GM19023 (cell line): ENCODE measurements at regions not wholly inside any gene's neighbourhood (a gene's known extent, or its start where the extent isn't known, plus 50 kb on each side); places are given as distances from the start of the nearest gene placed in this dataset.

ENCODE experiments used
- ATAC-seq: cut with Tn5 transposase; IDR thresholded peaks from one replicate; pipeline ENCODE4 v1.9.1; 2021; ENCODE audit warnings: mild to moderate bottlenecking, moderate library complexity; ENCODE audit not compliant: unreplicated experiment

DNA sequence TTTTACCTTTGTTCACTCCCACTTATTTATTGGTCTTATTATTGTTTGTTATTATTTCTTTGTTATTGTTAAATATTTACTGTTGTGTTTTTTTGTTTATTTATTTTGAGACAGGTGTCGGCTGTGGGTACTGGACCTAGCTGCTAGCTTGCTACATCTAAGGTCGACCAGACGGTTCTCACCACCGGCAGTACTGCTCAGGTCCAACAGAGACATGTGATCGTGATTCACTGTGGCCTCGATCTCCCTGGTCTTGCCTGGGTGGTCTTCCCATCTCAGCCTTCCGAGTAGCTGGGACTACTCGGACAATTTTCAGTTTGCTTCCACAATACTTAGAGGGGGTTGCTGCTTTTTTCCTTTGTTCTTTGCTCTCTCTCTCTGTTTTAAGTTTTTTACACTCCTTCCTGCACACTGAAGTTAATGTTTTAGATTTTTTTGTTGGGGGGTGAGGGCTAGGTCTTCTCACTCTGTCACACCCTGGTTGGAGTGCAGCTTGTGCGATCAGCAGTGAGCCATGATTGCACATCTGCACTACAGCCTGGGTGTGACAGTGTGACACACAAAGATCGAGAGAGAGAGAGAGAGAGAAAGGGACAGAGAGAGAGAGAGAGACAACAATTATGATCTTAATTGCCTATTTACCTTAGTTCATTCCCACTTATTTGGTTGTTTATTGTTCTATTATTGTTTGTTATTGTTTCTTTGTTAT lies 1432.4 kb downstream of the UQCRFS1 start:
- ATAC-seq, result no peak

DNA sequence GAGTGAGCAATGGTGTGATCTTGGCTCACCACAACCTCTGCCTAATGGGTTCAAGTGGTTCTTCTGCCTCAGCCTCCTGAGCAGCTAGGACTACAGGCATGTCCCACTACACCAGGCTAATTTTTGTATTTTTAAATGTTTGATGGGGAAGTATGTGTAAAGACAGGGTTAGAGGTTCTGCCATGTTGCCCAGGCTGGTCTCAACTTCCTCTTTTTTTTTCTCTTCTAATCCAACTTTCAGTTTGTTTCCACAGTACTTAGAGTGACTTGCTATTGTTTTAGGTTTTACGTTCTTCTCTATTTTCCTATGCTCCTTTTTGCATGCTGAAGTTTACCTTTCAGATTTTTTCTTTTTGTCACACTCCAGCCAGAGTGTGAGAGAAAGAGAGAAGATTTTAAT lies 1433.0 kb downstream of the UQCRFS1 start:
- ATAC-seq, result no peak

DNA sequence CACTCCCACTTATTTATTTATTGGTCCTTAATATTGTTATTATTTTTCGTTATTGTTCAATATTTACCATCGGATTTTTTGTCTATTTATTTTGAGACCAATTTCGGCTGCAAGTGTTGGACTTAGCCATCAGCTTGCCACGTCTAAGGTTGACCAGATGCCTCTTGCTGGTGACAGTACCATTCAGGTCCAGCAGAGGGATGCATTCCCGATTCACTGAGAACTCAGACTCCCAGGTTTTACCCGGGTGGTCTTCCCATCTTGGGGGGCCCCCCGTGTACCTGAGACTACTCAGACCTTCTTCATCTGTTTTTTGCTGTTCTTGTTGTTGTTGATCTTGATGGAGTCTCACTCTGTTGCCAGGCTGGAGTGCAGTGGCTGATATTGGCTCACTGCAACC lies 1435.2 kb downstream of the UQCRFS1 start:
- no peak for ATAC-seq

DNA sequence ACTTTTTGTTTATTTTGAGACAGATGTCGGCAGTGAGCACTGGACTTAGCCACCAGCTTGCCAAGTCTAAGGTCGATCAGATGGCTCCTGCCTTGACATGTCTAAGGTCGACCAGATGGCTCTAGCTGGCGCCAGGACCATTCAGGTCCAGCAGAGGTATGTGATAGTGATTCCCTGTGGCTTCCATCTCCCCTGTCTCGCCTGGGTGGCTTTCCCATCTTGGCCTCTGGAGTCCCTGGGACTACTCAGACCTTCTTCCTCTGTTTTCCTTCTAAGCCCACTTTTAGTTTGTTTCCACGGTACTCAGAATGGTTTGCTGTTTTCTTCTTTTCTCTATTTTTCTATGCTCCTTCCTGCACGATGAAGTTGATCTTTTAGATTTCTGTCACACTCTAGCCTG lies 1435.7 kb downstream of the UQCRFS1 start:
- ATAC-seq, result no peak

DNA sequence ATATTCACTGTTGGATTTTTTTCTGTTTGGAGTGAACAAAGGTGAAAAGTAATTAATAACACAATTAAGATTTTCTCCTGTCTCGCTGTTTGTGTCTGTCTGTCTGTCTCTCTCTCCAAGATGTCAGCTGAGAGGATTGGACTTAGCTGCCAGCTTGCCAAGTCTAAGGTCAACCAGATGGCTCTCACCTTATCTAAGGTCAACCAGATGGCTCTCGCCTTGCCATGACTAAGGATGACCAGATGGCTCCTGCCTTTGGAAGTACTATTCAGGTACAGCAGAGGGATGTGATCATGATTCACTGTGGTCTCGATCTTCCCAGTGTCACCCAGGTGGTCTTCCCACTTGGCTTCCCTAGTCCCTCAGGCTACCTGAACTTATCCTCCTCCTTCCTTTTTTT lies 1436.4 kb downstream of the UQCRFS1 start:
- ATAC-seq, result no peak

DNA sequence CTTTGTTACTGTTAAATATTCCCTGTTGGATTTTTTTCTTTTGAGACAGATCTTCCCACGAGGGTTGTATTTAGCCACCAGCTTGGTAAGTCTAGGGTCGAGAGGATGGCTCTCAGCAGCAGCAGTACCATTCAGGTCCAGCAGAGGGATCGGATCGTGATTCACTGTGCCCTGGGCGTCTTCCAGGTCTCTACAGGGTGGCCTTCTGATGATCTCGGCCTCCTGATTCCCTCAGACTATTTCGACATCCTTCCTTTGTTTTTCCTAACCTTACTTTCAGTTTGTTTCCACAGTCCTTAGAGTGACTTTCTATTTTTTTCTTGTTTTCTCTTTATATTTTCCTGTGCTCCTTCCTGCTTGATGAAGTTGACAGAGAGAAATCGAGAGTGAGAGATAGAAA lies 1436.9 kb downstream of the UQCRFS1 start:
- ATAC-seq, result no peak

DNA sequence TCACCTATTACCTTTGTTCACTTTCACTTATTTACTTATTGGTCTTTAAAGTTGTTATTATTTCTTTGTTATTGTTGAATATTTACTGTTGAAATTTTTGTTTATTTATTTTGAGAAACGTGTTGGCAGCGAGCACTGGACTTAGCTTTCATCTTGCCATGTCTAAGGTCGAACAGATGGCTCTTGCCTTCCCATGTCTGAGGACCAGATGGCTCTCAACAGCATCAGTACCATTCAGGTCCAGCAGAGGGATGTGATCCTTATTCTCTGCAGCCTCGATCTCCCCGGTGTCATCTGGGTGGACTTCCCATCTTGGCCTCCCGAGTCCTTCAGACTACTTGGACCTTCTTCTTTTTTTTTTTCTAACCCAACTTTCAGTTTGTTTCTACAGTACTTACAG lies 1437.6 kb downstream of the UQCRFS1 start:
- no peak for ATAC-seq

DNA sequence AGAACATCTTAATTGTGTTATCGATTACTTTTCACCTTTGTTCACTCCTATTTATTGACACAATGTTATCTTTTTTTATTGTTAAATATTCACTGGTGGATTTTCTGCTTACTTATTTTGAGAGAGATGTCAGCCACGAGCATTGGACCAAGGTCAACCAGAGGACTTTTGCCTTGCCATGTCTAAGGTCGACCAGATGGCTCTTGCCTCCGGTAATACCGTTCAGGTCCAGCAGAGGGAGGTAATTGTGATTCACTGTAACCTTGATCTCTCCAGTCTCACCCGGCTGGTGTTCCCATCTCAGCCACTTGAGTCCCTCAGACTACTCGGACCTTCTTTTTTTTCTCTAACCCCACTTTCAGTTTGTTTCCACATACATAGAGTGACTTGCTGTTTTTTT lies 1438.1 kb downstream of the UQCRFS1 start:
- no peak for ATAC-seq

DNA sequence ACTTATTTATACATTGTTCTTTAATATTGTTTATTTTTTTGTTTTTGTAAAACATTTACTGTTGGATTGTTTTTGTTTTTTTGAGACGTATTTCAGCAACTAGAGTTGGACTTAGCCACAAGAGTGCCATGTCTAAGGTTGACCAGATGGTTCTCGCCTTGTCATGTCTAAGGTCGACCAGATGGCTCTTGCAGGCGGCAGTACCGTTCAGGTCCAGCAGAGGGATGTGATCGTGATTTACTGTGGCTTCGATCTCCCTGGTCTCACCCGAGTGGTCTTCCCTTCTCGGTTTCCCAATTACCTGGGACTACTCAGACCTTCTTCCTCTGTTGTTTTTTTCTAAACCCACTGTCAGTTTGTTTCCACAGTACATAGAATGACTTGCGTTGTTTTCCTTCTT lies 1438.6 kb downstream of the UQCRFS1 start:
- no peak for ATAC-seq

DNA sequence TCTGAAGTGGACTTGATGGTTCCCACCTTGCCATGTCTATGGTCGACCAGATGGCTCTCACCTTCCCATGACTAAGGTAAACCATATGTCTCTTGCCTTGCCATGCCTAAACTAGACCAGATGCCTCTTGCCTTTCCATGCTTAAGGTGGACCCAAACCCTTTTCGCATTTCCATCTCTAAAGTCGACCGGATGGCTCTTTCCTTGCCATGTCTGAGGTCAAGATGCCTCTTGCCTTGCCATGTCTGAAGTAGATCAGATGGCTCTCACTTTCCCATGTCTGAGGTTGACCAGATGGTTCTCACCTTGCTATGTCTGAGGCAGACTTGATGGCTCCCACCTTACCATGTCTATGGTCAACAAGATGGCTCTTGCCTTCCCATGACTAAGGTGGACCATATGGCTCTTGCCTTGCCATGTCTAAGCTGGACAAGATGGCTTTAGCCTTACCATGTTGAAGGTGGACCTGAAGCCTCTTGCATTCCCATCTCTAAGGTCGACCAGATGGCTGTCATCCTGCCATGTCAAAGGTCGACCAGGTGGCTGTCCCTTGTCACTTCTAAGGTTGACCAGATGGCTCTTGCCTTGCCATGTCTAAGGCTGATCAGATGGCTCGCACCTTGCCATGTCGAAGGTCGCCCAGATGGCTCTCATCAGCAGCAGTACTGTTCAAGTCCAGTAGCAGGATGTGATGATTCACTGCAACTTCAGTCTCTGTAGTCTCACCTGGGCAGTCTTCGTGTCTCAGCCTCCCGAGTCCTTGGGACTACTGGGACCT lies 1439.4 kb downstream of the UQCRFS1 start:
- ATAC-seq, result no peak

DNA sequence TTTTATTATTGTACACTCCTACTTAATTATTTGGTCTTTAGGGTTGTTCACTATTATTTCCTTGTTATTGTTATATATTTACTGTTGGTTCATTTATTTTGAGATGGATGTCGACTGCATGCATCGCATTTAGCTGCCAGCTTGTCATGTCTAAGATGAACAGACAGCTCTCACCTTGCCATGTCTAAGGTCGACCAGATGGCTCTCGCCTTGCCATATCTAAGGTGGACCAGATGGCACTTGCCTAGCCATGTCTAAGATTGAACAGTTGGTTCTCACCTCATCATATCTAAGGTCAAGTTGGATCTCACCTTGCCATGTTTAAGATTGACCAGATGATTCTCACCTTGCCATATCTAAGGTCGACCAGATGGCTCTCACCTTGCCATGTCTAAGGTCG lies 1440.9 kb downstream of the UQCRFS1 start:
- no peak for ATAC-seq

DNA sequence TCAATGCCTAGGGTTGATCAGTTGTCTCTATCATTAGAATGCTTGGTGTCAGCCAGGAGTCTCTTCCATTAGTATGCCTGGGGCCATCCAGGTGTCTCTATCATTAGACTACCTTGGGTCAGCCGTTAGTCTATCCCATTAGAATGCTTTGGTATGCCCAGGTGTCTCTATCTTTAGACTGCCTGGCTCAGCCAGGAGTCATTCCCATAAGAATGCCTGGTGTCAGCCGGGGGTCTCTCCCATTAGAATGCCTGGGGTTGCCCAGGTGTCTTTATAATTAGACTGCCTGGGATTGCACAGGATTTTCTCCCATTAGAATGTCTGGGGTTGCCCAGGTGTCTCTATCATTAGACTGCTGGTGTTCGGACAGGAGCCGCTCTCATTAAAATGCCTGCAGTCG lies 1442.9 kb downstream of the UQCRFS1 start:
- ATAC-seq, result no peak

DNA sequence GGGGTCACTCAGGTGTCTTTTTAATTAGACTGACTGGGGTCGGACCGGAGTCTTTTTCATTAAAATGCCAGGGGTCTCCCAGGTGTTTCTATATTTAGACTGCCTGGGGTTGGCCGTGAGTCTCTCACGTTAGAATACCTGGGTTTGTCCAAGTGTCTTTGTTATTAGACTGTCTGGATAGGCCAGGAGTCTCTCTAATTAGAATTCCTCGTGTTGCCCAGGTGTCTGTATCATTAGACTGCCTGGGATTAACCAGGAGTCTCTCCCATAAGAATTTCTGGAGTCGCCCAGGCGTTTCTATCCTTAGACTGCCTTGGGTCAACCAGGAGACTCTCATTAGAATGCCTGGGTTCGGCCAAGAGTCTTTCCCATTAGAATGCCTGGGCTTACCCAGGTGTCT lies 1445.7 kb downstream of the UQCRFS1 start:
- ATAC-seq, result no peak

DNA sequence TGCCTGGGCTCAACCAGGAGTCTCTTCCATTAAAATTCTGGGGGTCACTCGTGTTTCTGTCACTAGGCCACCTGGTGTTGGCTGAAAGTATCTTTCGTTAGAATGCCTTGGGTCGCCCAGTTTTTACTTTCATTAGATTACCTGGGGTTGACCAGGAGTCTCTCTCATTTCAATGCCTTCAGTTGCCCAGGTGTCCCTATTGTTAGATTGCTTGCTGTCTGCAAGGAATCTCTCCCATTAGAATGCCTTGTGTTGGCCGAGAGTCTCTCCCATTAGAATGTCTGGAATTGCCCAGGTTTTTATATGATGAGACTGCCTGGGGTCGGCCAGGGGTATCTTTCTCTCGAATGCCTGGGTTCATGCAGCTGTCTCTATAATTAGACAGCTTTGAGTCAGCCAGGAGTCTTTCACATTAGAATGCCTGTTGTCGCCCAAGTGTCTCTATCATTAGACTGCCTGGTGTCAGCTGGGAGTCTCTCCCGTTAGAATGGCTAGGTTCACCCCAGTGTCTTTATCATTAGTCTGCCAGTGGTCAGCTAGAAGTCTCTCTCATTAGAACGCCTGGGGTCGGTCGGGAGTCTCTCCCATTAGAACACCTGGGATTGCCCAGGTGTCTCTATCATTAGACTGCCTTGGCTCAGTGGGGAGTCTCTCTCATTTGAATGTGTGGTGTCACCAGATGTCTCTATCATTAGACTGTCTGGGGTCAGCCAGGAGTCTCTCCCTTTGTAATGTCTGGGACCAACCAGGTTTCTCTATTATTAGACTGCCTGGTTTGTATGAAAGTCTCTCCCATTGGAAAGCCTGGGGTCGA lies 1446.8 kb downstream of the UQCRFS1 start:
- no peak for ATAC-seq

DNA sequence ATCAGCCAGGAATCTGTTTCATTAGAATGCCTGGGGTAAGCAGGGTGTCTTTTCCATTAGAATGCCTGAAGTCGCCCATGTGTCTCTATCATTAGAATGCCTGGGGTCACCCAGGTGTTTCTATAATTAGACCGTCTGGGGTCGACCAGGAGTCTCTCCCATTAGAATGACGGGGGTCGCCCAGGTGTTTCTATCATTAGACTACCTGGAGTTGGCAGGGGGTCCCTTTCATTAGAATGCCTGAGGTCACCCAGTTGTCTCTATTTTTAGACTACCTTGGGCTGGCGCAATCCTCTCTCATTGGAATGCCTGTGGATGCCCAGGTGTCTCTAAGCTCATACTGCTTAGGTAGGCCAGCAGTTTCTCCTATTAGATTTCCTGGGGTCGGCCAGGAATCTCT lies 1447.6 kb downstream of the UQCRFS1 start:
- ATAC-seq, result no peak

DNA sequence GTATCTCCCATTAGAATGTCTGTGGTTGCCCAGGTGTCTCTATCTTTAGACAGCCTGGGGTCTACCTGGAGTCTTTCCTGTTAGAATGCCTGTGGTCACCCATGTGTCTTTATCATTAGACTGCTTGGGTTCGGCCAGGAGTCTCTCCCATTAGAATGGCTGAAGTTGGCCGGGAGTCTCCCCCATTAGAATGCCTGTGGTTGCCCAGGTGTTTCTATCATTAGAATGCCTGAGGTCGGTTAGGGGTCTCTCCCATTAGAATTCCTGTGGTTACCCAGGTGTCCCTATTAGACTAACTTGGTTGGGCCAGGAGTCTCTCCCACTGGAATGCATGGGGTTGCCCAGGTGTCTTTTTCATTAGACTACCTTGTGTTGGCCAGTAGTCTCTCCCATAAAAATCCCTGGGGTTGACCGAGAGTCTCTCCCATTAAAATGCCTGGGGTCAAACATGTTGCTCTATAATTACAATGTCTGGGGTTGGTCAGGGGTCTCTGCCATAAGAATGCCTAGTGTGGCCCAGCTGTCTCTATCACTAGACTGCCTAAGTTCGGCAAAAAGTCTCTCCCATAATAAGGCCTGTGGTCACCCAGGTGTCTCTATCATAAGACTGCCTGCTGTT lies 1448.7 kb downstream of the UQCRFS1 start:
- no peak for ATAC-seq

DNA sequence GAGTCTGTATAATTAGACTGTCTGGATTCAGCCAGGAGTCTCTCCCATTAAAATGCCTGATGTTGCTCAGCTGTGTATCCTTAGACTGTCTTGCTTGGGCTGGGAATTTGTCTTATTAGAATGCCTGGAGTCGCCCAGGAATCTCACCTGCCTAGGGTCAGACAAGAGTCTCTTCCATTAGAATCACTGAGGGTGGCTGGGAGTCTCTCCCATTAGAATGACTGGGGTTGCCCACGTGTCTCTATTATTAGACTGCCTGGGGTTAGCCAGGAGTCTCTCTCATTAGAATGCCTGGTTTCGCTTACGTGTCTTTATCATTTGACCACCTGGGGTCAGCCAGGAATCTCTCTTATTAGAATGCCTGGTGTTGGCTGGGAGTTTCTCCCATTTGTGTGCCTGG lies 1450.0 kb downstream of the UQCRFS1 start:
- no peak for ATAC-seq

DNA sequence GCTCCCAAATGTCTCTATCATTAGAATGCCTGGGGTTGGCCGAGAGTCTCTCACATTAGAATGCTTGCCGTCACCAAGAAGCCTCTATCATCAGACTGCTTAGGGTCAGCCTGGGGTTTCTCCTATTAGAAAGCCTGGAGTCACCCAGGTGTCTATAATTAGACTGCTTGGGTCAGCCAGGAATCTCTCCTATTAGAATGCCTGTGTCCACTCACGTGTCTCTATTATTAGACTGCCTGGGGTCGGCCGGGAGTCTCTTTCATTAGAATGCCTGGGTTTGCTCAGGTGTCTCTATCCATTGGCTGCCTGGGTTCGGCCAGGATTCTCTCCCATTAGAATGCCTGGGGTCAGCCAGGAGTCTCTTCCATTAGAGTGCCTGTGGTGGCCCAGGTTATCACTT lies 1453.1 kb downstream of the UQCRFS1 start:
- ATAC-seq, result no peak

DNA sequence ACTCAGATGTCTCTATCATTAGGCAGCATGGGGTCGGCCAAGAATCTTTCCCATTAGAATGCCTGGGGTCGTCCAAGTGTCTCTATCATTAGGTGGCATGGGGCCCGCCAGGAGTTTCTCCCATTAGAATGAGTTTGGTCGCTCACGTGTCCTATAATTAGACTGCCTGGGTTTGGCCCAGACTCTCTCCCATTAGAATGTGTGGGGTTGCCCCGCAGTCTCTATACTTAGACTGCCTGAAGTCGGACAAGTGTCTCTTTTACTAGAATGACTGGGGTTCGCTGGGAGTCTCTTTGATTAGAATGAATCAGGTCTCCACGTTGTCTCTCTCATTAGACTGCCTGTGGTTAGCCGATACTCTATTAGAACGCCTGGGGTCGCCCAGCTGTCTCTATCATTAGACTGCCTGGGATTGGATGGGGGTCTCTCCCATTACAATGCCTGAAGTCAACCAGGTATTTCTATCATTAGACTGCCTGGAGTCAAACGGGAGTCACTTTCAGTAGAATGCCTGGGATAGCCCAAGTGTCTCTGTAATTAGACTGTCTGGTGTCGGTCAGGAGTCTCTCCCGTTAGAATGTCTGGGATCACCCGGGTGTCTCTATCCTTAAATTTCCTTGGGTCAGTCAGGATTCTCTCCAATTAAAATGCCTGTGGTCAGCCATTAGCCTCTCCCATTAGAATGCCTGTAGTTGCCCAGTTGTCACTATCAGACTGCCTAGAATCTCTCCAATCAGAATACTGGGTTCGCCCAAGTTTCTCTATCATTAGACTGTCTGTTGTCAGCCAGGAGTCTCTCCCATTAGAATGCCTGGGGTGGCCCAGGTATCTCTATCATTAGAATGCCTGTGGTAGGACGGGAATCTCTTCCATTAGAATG lies 1454.1 kb downstream of the UQCRFS1 start:
- ATAC-seq, result no peak

DNA sequence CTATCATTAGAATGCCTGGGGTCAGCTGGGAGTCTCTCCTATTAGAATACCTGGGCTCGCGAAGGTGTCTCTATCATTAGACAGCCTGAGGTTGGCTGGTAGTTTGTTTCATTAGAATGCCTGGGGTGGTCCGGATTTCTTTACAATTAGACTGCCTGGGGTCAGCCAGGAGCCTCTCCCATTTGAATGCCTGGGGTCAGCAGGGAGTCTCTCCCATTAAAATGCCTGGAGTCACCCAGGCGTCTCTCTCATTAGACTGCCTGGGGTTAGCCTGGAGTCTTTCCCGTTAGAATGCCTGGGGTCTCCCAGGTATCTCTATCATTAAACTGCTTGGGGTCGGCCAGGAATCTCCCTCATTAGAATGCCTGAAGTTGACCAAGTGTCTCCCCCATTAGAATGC lies 1458.3 kb downstream of the UQCRFS1 start:
- no peak for ATAC-seq
